GM19468 (cell line): ENCODE measurements at regions not wholly inside any gene's neighbourhood (a gene's known extent, or its start where the extent isn't known, plus 50 kb on each side); places are given as distances from the start of the nearest gene placed in this dataset.
"Not testable (repeated sequence)": the region's sequence is repeated elsewhere in the genome, so short reads cannot be mapped to it uniquely, and the experiment has no call there.

Source experiments
- ATAC-seq: cut with Tn5 transposase; IDR thresholded peaks from one replicate; pipeline ENCODE4 v1.9.1; 2021; ENCODE audit warnings: mild to moderate bottlenecking, moderate library complexity, moderate number of reproducible peaks; ENCODE audit not compliant: unreplicated experiment; ENCODE audit errors: extremely low read depth

GRCh38 chr12:24688601-24689000 lies 260.3 kb downstream of the BCAT1 start:
- ATAC-seq = no peak

- ATAC-seq = no peak
Observed at GRCh38 chr12:24681570-24681969, 267.3 kb downstream of the BCAT1 start.

DNA sequence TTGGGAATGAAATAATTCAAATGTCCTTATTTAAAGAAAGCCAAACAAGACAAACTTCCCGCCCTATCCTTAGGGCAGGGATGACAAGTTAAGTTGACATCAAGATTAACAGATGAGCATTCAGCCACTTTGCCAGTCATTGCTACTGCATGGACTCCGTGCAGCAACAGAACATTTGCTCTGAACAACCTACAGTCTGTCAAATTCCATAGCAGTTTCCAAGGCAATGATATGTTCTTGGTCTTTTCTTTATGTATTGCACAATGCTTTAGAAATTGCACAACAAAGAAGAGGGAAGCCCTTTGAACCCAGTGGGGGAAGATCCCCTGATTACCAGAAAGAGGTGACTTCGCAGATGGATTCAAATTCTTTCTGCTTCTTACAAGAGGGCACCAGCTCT lies 269.8 kb downstream of the BCAT1 start:
- ATAC-seq = no peak

DNA sequence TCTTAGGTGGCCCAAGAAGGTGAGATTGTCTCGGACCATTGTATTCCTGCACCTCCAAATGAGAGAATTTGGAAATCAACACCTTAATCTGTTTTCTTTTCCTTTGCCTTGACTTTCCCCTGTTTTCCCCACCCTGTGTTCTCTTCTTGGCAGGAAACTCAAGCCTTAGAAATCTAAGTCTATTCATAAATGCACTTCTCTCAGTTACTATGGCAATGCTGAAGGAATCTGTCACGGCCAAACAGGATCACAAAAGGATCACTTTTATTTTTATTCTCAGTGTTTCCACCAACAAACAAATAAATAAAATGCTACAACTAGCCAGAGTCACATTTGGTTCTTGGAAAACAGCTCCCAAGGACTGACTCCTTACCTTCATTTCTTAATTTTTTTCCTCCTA lies 270.5 kb downstream of the BCAT1 start:
- no peak for ATAC-seq

GRCh38 chr12:24668563-24668962 lies 280.3 kb downstream of the BCAT1 start:
- ATAC-seq = no peak

DNA sequence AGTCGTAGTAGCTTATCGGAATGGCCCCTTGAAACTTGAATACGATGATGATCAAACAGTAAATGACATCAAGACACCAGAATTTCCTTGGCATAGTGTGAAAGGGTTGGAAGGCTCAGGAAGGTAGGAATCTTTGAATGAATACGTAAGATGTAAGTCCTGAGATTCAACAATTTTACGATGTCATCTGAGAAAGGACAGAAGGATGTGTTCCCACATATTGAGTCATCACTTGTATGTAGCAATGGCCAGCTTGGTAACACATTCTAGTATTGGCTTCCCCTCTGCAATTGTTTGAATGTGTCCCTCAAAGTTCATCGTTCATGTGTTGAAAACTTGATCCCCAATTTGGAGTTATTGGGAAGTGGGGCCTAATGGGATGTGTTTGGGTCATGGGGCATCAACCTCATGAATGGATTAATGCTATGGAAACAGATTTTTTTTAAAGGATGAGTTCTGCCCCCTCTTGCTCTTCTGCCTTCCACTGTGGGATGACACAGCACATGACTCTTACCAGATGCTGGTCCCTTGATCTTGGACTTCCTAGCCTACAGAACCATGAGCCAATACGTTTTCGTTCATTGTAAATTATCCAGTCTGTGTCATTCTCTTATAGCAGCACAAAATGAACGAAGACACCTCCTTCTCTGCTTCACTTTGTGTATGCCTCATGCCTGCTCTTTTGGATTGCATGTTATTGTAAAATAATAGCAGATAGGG lies 284.6 kb downstream of the BCAT1 start:
- ATAC-seq = no peak

- no peak for ATAC-seq
Observed at GRCh38 chr12:24661657-24662096, 287.2 kb downstream of the BCAT1 start.

- no peak for ATAC-seq
Observed at GRCh38 chr12:24659016-24659415, 289.9 kb downstream of the BCAT1 start.

DNA sequence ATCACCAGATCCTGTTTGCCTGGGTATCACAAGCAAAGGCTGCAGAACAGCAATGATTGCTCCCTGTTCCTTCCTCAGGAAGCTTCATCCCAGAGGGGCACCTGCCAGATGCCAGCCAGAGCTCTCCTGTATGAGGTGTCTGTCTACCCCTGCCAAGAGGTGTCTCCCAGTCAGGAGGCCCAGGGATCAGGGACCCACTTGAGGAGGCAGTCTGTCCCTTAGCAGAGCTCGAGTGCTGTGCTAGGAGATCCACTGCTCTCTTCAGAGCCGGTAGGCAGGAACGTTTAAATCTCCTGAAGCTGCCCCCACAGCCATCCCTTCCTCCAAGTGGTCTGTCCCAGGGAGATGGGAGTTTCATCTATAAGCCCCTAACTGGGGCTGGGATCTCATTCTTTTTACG lies 294.6 kb downstream of the BCAT1 start:
- not testable (repeated sequence) for ATAC-seq

GRCh38 chr12:24649634-24650033 lies 299.3 kb downstream of the BCAT1 start:
- no peak for ATAC-seq

DNA sequence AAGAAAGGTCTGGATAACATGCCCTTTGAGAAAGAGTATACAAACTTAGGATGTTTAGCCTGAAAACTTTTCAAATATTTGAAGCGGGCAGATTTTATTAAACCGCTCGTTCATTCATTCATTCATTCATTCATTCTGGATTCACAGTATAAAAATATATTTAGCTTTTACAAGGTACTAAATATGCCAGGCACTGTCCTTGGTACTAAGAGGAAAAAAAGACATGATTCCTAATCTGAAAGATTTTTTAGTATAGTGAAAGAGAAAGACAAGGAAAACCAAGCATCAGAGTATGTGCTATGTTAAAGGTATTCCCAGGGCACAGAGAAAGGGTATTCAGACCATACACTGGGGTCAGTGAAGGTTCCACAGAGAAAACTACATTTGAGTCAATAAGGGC lies 299.7 kb downstream of the BCAT1 start:
- ATAC-seq = no peak

- ATAC-seq = no peak
Observed at GRCh38 chr12:24645254-24645653, 303.6 kb downstream of the BCAT1 start.

DNA sequence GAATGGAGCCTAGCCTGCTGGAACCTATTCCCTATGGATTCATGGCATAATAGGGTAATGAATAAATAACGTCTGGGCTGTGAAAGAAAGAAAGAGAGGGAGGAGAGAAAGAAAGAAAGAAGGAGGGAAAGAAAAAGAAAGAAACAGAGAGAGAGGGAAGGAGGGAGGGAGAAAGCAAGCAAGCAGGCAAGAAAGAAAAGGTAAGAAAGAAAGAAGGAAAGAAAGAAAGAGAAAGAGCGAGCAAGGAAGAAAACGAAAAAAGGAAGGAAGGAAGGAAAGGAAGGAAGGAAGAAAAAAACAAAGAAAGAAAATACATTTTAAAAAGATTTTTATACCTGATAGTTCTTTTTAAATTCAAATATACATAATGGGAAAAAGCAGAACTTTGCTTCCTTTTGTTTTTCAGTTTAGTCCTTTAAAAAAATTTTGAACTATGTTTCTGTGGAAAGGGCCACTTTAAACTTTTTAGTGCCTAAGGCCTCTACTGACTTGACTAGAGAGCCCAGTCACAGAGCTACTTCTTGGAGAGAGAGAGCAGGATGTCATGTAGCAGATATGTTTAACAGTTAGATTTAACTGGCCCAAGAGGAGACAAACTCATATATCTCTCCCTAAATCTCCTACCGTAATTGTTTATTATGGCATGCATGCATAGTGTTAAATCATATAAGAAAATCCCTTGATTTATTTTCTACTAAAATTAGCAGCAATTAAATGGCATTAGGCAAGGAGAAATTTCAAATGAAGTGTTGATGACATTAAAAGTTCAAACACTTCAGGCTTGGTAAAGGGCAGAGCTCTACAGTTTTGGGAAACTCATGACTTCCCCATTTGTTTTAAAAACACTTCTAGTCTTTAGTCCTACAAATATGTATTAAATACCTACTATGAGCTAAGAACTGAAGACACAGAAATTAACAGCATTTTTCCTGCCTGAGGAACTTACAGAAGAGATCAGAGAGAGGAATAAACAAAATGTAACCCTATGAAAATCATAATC lies 305.5 kb downstream of the BCAT1 start:
- no peak for ATAC-seq

GRCh38 chr12:24639641-24640040 lies 309.3 kb downstream of the BCAT1 start:
- ATAC-seq = no peak

GRCh38 chr12:24632466-24632865 lies 316.4 kb downstream of the BCAT1 start:
- ATAC-seq = no peak

- no peak for ATAC-seq
Observed at GRCh38 chr12:24631676-24632426, 317.1 kb downstream of the BCAT1 start.

- no peak for ATAC-seq
Observed at GRCh38 chr12:24630856-24631255, 318.0 kb downstream of the BCAT1 start.

DNA sequence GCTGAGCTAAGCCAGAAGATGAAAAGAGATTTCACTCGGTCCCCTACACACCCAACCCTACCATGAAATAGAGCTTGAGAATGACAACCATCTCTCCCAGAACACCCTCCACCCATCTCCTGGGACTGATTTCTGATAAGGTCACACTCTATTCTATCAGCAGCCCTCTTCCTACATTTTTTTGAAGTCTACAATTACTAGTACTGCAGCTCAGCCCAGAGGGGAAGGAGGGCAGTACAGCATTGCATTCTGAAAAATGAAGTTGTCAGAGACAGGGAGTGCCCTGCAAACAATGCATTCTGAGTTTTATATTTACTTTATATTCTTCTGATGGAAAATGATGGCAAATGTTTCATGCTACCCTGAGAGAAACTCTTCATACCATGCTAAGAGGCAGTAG lies 318.5 kb downstream of the BCAT1 start:
- ATAC-seq = no peak

GRCh38 chr12:24625103-24625502 lies 323.8 kb downstream of the BCAT1 start:
- no peak for ATAC-seq

DNA sequence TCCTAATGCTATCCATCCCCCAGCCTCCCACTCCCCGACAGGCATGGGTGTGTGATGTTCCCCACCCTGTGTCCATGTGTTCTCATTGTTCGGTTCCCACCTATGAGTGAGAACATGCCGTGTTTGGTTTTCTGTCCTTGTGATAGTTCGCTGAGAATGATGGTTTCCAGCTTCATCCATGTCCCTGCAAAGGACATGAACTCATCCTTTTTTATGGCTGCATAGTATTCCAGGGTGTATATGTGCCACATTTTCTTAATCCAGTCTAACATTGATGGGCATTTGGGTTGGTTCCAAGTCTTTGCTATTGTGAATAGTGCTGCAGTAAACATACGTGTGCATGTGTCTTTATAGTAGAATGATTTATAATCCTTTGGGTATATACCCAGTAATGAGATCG lies 328.9 kb downstream of the BCAT1 start:
- ATAC-seq = not testable (repeated sequence)

DNA sequence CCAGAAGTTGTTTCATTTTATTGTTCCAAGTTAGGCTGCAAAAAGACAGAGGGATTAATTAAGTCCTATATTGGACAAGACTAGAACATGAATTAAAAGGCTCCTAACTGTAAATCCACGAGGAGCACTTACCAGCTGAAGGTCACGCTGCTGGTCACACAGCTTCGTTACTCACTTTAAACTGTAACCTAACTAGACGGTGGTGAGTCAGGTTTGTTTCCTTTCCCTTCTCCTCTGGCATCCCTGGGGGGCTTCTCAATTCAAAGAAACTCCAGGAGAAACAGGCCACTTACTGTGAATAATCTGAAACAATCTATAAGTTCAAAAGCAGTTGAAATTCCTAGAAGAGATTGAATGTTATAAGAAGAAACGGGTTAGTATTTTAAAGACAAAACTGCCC lies 331.4 kb downstream of the BCAT1 start:
- no peak for ATAC-seq
